ENCODE measurements at regions not wholly inside any gene's neighbourhood (a gene's known extent, or its start where the extent isn't known, plus 50 kb on each side); places are given as distances from the start of the nearest gene placed in this dataset.

- TF ChIP-seq, protein P1, sequence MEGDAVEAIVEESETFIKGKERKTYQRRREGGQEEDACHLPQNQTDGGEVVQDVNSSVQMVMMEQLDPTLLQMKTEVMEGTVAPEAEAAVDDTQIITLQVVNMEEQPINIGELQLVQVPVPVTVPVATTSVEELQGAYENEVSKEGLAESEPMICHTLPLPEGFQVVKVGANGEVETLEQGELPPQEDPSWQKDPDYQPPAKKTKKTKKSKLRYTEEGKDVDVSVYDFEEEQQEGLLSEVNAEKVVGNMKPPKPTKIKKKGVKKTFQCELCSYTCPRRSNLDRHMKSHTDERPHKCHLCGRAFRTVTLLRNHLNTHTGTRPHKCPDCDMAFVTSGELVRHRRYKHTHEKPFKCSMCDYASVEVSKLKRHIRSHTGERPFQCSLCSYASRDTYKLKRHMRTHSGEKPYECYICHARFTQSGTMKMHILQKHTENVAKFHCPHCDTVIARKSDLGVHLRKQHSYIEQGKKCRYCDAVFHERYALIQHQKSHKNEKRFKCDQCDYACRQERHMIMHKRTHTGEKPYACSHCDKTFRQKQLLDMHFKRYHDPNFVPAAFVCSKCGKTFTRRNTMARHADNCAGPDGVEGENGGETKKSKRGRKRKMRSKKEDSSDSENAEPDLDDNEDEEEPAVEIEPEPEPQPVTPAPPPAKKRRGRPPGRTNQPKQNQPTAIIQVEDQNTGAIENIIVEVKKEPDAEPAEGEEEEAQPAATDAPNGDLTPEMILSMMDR (IDR thresholded peaks at IDR 0.05; ENCODE audit: low read depth, low read length, poor library complexity, severe bottlenecking), result no peak
- TF ChIP-seq EZH2phosphoT487 (IDR thresholded peaks at IDR 0.05; ENCODE audit: borderline replicate concordance, low read length), result no peak
These were observed 598.2 kb upstream of the BOD1L1 start for GRCh38 chr4:14225688-14226207.

Measured in DOHH2 (cell line).